AG10803 (cell line): ENCODE measurements at regions not wholly inside any gene's neighbourhood (a gene's known extent, or its start where the extent isn't known, plus 50 kb on each side); places are given as distances from the start of the nearest gene placed in this dataset.

Source experiments
- DNase-seq: peaks from one replicate; pipeline ENCODE4 v3.0.0; 2010; ENCODE audit warnings: low read depth
- H3K4me3 ChIP-seq: 2 replicates; pipeline ENCODE4 v1.5.1; 2011; ENCODE audit warnings: mild to moderate bottlenecking, low read length, control low read depth
- CTCF ChIP-seq: conservative IDR thresholded peaks from 2 replicates; pipeline ENCODE4 v1.5.1; 2011; ENCODE audit warnings: mild to moderate bottlenecking, low read length, control low read depth, inconsistent platforms

- no peak overlapping the region for H3K4me3 ChIP-seq
- TF ChIP-seq CTCF, result no peak
- no peak for DNase-seq
These were observed 95.2 kb downstream of the ANKRD60 start for GRCh38 chr20:58133020-58133808.

- no peak for TF ChIP-seq CTCF
- H3K4me3 ChIP-seq, result peak overlapping the region; percentile 26
- peak; percentile 92 for DNase-seq
These were observed 96.8 kb downstream of the ANKRD60 start for GRCh38 chr20:58131551-58132142.

- TF ChIP-seq CTCF, result 0 out of 2 replicates have a peak, but pooled peaks have one; percentile 11
- peak; percentile 40 for DNase-seq
- H3K4me3 ChIP-seq, result peak overlapping the region; percentile 26
These were observed 97.3 kb downstream of the ANKRD60 start for GRCh38 chr20:58131151-58131550.

GRCh38 chr20:58130581-58130980, 97.9 kb downstream of the ANKRD60 start:
- DNase-seq, result no peak

GRCh38 chr20:58130156-58130555, 98.3 kb downstream of the ANKRD60 start:
- H3K4me3 ChIP-seq, result no peak overlapping the region
- no peak for DNase-seq
- TF ChIP-seq CTCF, result no peak

More at GRCh38 chr20:58130581-58130980, 97.9 kb downstream of the ANKRD60 start:
- H3K4me3 ChIP-seq, result no peak overlapping the region
- no peak for TF ChIP-seq CTCF

GRCh38 chr20:58129721-58130151, 98.7 kb downstream of the ANKRD60 start:
- H3K4me3 ChIP-seq, result no peak overlapping the region
- TF ChIP-seq CTCF, result no peak
- DNase-seq, result no peak
